ENCODE measurements at regions not wholly inside any gene's neighbourhood (a gene's known extent, or its start where the extent isn't known, plus 50 kb on each side); places are given as distances from the start of the nearest gene placed in this dataset.

DNA sequence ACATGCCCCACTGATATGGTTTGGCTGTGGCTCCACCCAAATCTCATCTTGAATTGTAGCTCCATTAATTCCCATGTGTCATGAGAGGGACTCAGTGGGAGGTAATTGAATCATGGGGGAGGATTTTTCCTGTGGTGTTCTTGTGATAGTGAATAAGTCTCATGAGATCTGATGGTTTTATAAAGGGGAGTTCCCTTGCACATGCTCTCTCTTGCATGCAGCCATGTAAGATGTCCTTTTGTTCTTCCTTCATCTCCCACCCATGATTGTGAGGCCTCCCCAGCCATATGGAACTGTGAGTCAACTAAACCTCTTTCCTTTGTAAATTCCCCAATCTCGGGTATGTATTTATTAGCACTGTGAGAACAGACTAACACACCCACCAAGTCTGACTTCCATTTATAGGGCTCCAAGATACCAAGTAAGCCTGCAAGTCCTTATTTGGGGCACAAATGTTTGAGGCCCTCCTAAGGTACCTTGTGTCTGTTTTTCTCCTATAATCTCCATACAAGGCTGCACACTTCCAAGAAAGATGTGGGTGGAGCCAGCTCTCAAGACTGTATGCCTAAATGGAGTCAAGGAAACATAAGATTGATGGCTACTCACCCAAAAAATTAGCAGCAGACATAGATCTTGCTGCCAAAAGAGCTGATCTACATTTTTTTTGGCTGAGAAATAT lies 364.7 kb downstream of the TXNL1 start:
- POLR2A ChIA-PET = no interaction called here
- ATAC-seq = no peak
- H3K27me3 Mint-ChIP-seq (ENCODE audit: low read depth) = no peaks in the 10 kb centered on the region
- DNase-seq = no peak
- H3K36me3 Mint-ChIP-seq (ENCODE audit: low read depth) = no peaks in the 10 kb centered on the region
- H3K4me1 Mint-ChIP-seq (ENCODE audit: low read depth) = no peaks in the 10 kb centered on the region
- no peak overlapping the region for H3K27ac Mint-ChIP-seq
- CTCF ChIA-PET = no interaction called here
- no peak overlapping the region for H3K4me3 Mint-ChIP-seq
- H3K9me3 Mint-ChIP-seq (ENCODE audit: insufficient read depth) = no peaks in the 10 kb centered on the region

DNA sequence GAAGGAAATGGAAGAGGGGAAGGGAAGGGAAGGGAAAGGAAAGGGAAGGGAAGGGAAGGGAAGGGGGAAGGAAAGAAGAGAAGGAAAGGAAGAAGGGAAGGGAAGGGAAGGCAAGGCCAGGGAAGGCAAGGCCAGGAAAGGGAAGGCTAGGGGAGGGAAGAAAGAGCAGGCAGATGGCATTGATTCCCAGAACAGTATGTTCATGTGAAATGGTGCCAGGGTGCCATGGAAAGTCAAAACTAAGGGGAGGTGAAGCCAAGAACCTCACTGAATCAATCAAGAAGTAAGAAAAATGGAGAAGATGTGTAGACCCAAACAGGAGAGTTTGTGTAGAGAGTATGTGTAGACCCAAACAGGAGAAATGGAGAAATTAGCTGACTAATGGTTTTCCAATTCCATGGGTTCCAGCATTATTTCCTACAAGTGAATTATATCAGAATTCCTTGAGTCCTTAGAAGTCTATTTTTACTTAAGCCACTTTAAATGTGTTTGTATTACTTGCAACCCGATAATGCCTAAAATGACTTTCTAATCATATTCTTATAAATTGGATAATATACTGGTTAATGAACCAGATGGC lies 367.6 kb downstream of the TXNL1 start:
- no peaks in the 10 kb centered on the region for H3K9me3 Mint-ChIP-seq (ENCODE audit: insufficient read depth)
- H3K4me3 Mint-ChIP-seq = no peak overlapping the region
- no peak for DNase-seq
- ATAC-seq = no peak
- POLR2A ChIA-PET = no interaction called here
- H3K27me3 Mint-ChIP-seq (ENCODE audit: low read depth) = no peaks in the 10 kb centered on the region
- no peaks in the 10 kb centered on the region for H3K36me3 Mint-ChIP-seq (ENCODE audit: low read depth)
- CTCF ChIA-PET = no interaction called here
- H3K4me1 Mint-ChIP-seq (ENCODE audit: low read depth) = no peaks in the 10 kb centered on the region
- H3K27ac Mint-ChIP-seq = no peak overlapping the region

DNA sequence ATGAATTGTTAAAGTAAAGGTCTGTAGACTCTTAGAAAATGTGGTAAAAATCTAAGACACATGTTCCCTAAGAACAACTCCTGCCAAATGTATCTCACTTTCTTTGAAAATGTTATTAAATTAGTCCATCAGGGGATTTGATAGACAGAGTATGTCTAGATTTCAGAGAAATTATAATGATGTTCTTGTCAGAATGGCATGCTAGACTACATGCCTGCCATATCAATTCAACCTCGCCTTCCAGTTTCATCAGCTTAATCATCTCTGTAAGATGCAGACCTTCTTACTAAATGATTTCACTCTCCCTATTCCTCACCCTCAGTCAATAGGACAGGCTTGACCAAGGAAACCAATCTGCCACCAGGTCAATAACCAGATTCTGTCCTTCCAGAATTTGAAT lies 368.4 kb downstream of the TXNL1 start:
- Mint-ChIP-seq H3K4me1 (ENCODE audit: low read depth) (no peaks in the 10 kb centered on the region), H3K36me3 (ENCODE audit: low read depth) (no peaks in the 10 kb centered on the region), H3K27me3 (ENCODE audit: low read depth) (no peaks in the 10 kb centered on the region), H3K9me3 (ENCODE audit: insufficient read depth) (no peaks in the 10 kb centered on the region), H3K4me3 (no peak overlapping the region), H3K27ac (no peak overlapping the region)
- ATAC-seq (no peak), DNase-seq (no peak)
- ChIA-PET CTCF (no interaction called here), POLR2A (no interaction called here)

DNA sequence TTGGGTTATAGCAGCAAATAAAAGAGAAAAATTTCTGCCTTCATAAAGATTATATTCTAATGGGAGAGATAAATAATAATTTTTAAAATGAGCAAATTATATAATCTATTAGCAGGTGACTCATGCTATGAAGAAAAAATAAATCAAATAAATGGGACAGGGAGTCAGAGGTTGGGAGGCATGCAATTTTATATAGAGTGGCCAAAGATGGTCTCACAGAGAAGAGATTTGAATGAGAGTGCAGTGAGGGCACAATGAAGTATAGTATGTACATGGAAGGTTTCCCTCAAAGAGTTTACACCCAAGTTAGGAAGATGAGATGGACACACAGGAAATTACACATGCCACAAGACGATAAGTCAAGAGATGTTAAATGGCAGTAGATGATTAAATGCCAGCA lies 369.4 kb downstream of the TXNL1 start:
- Mint-ChIP-seq H3K27ac (no peak overlapping the region), H3K4me3 (no peak overlapping the region), H3K9me3 (ENCODE audit: insufficient read depth) (no peaks in the 10 kb centered on the region), H3K36me3 (ENCODE audit: low read depth) (no peaks in the 10 kb centered on the region), H3K4me1 (ENCODE audit: low read depth) (no peaks in the 10 kb centered on the region), H3K27me3 (ENCODE audit: low read depth) (no peaks in the 10 kb centered on the region)
- ChIA-PET POLR2A (no interaction called here), CTCF (no interaction called here)
- ATAC-seq (no peak), DNase-seq (no peak)

DNA sequence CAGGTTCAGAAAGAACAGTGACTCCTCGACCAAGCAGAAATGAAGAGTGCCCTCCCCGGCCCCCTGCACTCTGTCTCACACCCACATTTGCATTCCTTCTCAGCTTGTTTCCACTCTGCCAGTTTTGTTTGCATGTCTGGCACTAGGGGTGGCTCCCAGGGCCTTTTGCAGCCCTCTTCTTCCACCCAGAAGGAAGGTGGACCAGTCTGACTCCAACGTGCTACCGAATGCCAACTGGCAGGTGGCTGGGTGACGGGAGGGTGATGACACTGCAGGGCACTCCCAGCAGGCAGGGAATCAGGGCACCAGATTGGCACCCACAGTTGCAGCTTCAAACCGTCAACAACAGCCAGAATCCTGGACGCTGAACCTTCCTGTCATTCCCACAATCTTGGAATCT lies 371.1 kb downstream of the TXNL1 start:
- Mint-ChIP-seq H3K4me1 (ENCODE audit: low read depth) (no peaks in the 10 kb centered on the region), H3K9me3 (ENCODE audit: insufficient read depth) (no peaks in the 10 kb centered on the region), H3K4me3 (no peak overlapping the region), H3K27ac (no peak overlapping the region), H3K27me3 (ENCODE audit: low read depth) (no peaks in the 10 kb centered on the region), H3K36me3 (ENCODE audit: low read depth) (no peaks in the 10 kb centered on the region)
- POLR2A ChIA-PET = no interaction called here
- ATAC-seq = no peak
- no peak for DNase-seq
- CTCF ChIA-PET = no interaction called here

DNA sequence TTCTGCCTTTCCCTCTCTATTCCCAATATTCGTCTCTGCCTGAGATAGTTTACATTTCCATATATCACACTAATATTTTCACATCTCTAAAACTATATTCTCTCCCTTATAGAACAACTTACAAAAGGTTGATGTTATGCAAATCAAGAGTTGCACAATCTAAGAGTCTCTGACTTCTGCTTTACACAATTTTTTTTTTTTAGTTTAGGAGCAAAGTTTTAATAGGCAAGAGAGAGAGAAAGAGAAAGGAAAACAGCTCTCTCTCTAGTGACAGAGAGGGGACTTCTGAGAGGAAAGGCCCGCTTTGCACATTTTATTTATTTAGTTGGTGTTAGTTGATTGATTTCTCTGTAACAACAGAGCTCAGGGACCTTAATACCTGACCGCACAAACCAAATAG lies 380.2 kb downstream of the TXNL1 start:
- no peaks in the 10 kb centered on the region for H3K36me3 Mint-ChIP-seq (ENCODE audit: low read depth)
- no peak for ATAC-seq
- no peak overlapping the region for H3K4me3 Mint-ChIP-seq
- POLR2A ChIA-PET = no interaction called here
- no peaks in the 10 kb centered on the region for H3K4me1 Mint-ChIP-seq (ENCODE audit: low read depth)
- no peak overlapping the region for H3K27ac Mint-ChIP-seq
- DNase-seq = no peak
- H3K9me3 Mint-ChIP-seq (ENCODE audit: insufficient read depth) = no peaks in the 10 kb centered on the region
- H3K27me3 Mint-ChIP-seq (ENCODE audit: low read depth) = no peaks in the 10 kb centered on the region
- CTCF ChIA-PET = no interaction called here

DNA sequence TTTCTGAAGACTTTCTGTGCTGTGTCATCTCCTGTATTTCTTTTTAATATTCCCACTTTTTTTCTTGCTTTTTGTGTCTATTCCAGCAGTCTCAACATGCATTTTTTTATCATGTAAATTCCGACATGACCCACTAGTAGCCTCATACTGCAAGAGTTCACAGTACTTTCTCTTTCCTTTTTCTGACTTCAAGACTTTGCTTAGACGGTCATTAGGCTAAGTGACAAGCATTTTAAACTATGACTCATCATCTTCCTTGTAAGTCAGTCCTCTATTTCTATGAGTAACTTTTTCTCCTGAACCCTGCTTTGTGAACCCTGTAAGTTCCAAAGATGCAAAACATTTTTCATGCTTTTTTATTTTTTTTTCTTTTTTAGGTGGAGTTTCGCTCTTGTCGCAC lies 381.2 kb downstream of the TXNL1 start:
- H3K4me3 Mint-ChIP-seq = no peak overlapping the region

DNA sequence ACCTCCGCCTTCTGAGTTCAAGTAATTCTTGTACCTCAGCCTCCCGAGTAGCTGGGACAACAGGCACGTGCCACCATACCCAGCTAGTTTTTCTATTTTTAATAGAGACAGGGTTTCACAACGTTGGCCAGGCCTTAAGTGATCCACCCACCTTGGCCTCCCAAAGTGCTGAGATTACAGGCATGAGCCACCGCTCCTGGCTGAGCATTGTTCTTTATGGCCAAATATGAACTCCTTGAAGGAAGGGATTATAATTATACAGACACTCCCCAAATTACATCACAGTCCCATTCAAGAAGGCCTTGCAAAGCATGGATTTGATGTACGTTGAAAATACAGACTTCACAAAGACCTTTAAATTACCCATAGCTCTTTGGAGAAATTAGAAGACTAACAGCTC lies 381.7 kb downstream of the TXNL1 start:
- ATAC-seq (no peak), DNase-seq (no peak)
- Mint-ChIP-seq H3K9me3 (ENCODE audit: insufficient read depth) (no peaks in the 10 kb centered on the region), H3K4me3 (no peak overlapping the region), H3K27me3 (ENCODE audit: low read depth) (no peaks in the 10 kb centered on the region), H3K4me1 (ENCODE audit: low read depth) (no peaks in the 10 kb centered on the region), H3K36me3 (ENCODE audit: low read depth) (no peaks in the 10 kb centered on the region), H3K27ac (no peak overlapping the region)
- ChIA-PET CTCF (no interaction called here), POLR2A (no interaction called here)

More for the DNA sequence above, 381.2 kb downstream of the TXNL1 start:
- Mint-ChIP-seq H3K27me3 (ENCODE audit: low read depth) (no peaks in the 10 kb centered on the region), H3K4me1 (ENCODE audit: low read depth) (no peaks in the 10 kb centered on the region), H3K36me3 (ENCODE audit: low read depth) (no peaks in the 10 kb centered on the region), H3K9me3 (ENCODE audit: insufficient read depth) (no peaks in the 10 kb centered on the region), H3K27ac (no peak overlapping the region)
- DNase-seq = no peak
- ChIA-PET POLR2A (no interaction called here), CTCF (no interaction called here)
- ATAC-seq = no peak

DNA sequence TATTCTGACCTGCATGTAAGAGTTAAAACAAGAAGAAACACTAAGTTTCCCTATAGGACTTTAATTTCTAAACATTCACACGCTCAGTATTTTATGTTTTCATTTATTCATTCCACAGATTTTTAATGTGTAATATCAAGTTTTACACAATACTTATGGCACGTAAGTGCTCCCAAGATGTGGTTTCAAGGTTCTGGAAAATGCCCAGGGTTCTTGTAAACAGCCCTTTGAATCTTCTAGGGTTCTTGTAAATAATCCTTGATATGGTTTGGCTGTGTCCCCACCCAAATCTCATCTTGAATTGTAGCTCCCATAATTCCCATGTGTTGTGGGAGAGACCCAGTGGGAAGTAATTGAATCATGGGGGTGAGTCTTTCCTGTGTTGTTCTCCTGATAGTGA lies 383.0 kb downstream of the TXNL1 start:
- Mint-ChIP-seq H3K9me3 (ENCODE audit: insufficient read depth) (no peaks in the 10 kb centered on the region), H3K27me3 (ENCODE audit: low read depth) (no peaks in the 10 kb centered on the region), H3K36me3 (ENCODE audit: low read depth) (no peaks in the 10 kb centered on the region), H3K27ac (no peak overlapping the region), H3K4me1 (ENCODE audit: low read depth) (no peaks in the 10 kb centered on the region), H3K4me3 (no peak overlapping the region)
- ChIA-PET CTCF (no interaction called here), POLR2A (no interaction called here)
- DNase-seq (no peak), ATAC-seq (no peak)

DNA sequence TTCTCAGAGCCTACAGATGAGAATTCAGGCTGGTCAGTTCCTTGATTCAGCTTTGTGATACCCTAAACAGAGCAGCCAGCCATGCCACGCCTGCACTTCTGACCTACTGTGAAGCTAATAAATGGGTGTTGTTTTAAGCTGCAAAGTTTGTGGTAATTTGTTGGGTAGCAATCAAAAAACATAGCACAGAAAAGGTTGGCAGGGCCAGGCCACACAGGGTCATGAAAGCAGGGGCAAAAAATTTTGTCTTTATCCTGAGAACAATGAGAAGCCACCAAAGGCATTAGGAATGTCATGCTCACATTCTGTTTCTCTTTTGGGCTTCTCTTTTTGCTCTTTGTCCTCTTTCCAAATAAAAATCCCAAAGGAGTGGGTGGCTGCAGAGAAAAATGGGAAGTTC lies 385.9 kb downstream of the TXNL1 start:
- H3K27me3 Mint-ChIP-seq (ENCODE audit: low read depth) = no peaks in the 10 kb centered on the region

DNA sequence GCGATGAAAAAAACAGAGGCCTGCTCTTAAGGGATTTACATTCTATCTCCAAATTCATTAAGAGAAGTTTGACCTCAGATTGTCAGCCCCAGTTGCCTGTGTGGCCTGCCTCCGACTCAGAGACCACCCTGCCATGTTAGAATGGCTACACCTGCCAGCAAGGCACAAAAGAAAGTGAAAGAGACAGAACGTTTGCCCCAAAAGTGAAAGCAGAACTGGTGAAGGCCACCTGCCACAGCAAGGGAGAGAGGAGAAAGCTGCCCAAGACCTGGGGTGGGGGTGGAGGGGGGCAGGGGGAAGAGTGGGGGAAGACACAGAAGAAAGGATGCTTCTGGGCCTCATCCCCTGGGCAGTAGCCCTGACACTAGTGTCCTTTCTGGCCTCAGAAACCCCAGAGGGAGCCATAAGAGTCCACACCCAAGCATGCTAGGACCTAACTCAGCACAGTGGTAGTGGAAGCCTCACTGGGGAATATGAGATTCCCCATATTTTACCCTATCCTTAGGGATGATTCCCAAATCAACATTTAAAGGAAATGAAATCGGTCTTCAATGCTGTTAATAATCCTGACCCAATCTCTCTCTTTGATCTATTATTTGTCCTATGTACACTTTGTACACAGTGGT lies 389.7 kb downstream of the TXNL1 start:
- H3K9me3 Mint-ChIP-seq (ENCODE audit: insufficient read depth) = peaks cover 5% of the 10 kb centered on the region
- peaks cover 5% of the 10 kb centered on the region for H3K4me1 Mint-ChIP-seq (ENCODE audit: low read depth)
- POLR2A ChIA-PET = no interaction called here
- H3K4me3 Mint-ChIP-seq = peak overlapping the region; percentile 32
- no peaks in the 10 kb centered on the region for H3K36me3 Mint-ChIP-seq (ENCODE audit: low read depth)
- peaks cover 3% of the 10 kb centered on the region for H3K27me3 Mint-ChIP-seq (ENCODE audit: low read depth)
- peak; percentile 53 for ATAC-seq
- CTCF ChIA-PET = no interaction called here
- peak; percentile 27 for DNase-seq
- H3K27ac Mint-ChIP-seq = peak overlapping the region; percentile 50

More for the DNA sequence above, 385.9 kb downstream of the TXNL1 start:
- Mint-ChIP-seq H3K36me3 (ENCODE audit: low read depth) (no peaks in the 10 kb centered on the region), H3K4me1 (ENCODE audit: low read depth) (peaks cover 5% of the 10 kb centered on the region), H3K4me3 (no peak overlapping the region), H3K27ac (no peak overlapping the region), H3K9me3 (ENCODE audit: insufficient read depth) (no peaks in the 10 kb centered on the region)
- no peak for ATAC-seq
- POLR2A ChIA-PET = no interaction called here
- CTCF ChIA-PET = no interaction called here
- DNase-seq = no peak

DNA sequence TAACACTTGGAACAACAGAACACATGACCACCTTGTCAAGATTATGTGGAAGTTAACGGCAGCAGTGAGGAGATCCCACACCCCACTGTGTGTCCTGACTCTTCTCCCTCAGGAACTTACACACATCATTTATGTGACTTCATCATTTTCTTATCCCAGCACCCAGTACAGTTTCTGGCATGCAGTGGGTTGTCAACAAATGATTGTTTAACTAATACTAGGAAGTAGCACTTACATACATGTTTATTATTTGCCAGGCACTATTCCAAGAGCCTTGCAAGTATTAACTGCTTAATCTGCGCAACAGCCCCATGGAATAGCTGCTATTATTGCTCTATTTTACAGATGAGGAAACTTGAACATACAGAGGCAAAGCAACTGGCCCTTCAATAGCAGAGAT lies 391.5 kb downstream of the TXNL1 start:
- Mint-ChIP-seq H3K9me3 (ENCODE audit: insufficient read depth) (peaks cover 5% of the 10 kb centered on the region), H3K27ac (no peak overlapping the region), H3K4me1 (ENCODE audit: low read depth) (peaks cover 5% of the 10 kb centered on the region), H3K36me3 (ENCODE audit: low read depth) (no peaks in the 10 kb centered on the region), H3K4me3 (no peak overlapping the region), H3K27me3 (ENCODE audit: low read depth) (peaks cover 3% of the 10 kb centered on the region)
- DNase-seq (no peak), ATAC-seq (no peak)
- ChIA-PET CTCF (no interaction called here), POLR2A (no interaction called here)

All from activated CD8-positive, alpha-beta T cell treated with anti-CD3 and anti-CD28 coated beads, Interleukin-2, amount 10 ng/mL, durations not matched to agents 7 days and 5 days (primary cell).